ENCODE measurements at regions not wholly inside any gene's neighbourhood (a gene's known extent, or its start where the extent isn't known, plus 50 kb on each side); places are given as distances from the start of the nearest gene placed in this dataset.

DNA sequence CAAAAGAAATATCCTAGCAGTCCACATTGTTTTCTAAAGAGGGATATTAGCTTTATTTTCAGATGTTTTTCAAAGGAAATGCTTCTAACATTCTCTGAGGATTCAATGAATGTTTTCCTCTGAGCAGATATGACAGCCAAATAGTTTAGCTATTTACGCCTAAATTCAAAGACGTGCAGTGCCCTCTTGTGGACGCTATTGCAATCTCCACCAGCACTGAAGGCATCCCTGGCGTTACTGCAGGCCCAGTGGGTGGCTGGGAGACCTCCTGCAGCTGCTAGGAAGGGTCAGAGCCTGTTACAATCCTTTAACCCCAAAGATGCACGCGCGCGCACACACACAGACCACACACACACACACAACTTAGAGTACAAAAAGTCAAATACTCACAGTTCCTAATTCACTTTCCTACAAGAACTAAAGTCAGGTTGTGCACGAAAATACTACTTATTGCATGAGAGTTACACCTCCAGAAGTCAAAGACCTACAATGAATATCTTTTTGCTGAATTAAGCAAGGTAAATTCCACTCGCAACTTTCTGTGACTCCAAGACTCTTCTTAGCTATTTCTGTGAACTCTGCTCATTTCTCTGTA, 589.3 kb upstream of the TMEM132C start:
- H4K20me1 ChIP-seq (ENCODE audit: control insufficient read depth, insufficient read depth, insufficient read length) = no peaks in the 10 kb centered on the region
- no peak overlapping the region for H3K4me2 ChIP-seq (ENCODE audit: insufficient read depth, insufficient read length, low read length)
- no peak overlapping the region for H3K9ac ChIP-seq (ENCODE audit: extremely low read depth, insufficient read length, low read length)
- H3K4me1 ChIP-seq (ENCODE audit: insufficient read depth, low read length) = no peaks in the 10 kb centered on the region
- no peak overlapping the region for H3K23ac ChIP-seq (ENCODE audit: insufficient read length, low read depth, low read length)
- Mint-ChIP-seq H3K9me3 (no peaks in the 10 kb centered on the region), H3K36me3 (ENCODE audit: insufficient read depth in 1 of 3, low read depth in 3 of 3) (no peaks in the 10 kb centered on the region), H3K27ac (no peak overlapping the region), H3K27me3 (ENCODE audit: low read depth) (peaks cover 10% of the 10 kb centered on the region), H3K4me3 (no peak overlapping the region), H3K4me1 (peaks cover 14 to 21% of the 10 kb centered on the region in 2 experiments)
- no peak overlapping the region for H3K4ac ChIP-seq (ENCODE audit: low read depth, low read length)
- H2BK15ac ChIP-seq (ENCODE audit: low read depth, low read length) = no peak overlapping the region
- WGBS (ENCODE audit: extremely low coverage, insufficient read length, low lambda C conversion rate) = no CpG with 5 or more reads among the region's 10 CpGs
- no peak overlapping the region for H2BK12ac ChIP-seq (ENCODE audit: insufficient read length, low read depth, low read length)
- no peaks in the 10 kb centered on the region for H3K79me1 ChIP-seq (ENCODE audit: insufficient read depth, low read depth, low read length, poor library complexity, severe bottlenecking)
- H3K18ac ChIP-seq (ENCODE audit: insufficient read length, low read depth, low read length) = no peak overlapping the region
- no peak overlapping the region for H3T11ph ChIP-seq (ENCODE audit: low read length)
- H3K56ac ChIP-seq (ENCODE audit: insufficient read length, low read depth, low read length) = no peak overlapping the region
- H3K14ac ChIP-seq (ENCODE audit: insufficient read depth, low read length) = no peak overlapping the region
- no peaks in the 10 kb centered on the region for H3K27me3 ChIP-seq (ENCODE audit: insufficient read depth, low read length)
- H2AK5ac ChIP-seq (ENCODE audit: insufficient read length, low read length) = no peak overlapping the region
- no peak overlapping the region for H4K5ac ChIP-seq (ENCODE audit: insufficient read length, low read depth, low read length)
- no peak overlapping the region for H2BK20ac ChIP-seq (ENCODE audit: low read depth, low read length, poor library complexity, severe bottlenecking)
- TF ChIP-seq, protein P1, sequence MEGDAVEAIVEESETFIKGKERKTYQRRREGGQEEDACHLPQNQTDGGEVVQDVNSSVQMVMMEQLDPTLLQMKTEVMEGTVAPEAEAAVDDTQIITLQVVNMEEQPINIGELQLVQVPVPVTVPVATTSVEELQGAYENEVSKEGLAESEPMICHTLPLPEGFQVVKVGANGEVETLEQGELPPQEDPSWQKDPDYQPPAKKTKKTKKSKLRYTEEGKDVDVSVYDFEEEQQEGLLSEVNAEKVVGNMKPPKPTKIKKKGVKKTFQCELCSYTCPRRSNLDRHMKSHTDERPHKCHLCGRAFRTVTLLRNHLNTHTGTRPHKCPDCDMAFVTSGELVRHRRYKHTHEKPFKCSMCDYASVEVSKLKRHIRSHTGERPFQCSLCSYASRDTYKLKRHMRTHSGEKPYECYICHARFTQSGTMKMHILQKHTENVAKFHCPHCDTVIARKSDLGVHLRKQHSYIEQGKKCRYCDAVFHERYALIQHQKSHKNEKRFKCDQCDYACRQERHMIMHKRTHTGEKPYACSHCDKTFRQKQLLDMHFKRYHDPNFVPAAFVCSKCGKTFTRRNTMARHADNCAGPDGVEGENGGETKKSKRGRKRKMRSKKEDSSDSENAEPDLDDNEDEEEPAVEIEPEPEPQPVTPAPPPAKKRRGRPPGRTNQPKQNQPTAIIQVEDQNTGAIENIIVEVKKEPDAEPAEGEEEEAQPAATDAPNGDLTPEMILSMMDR (conservative IDR thresholded peaks at IDR 0.05) = peak; percentile 90
- DNase-seq = peak; percentile 87
- H2BK5ac ChIP-seq (ENCODE audit: insufficient read length, low read length) = no peak overlapping the region
- H3K23me2 ChIP-seq (ENCODE audit: insufficient read length, low read depth, low read length, poor library complexity, severe bottlenecking) = no peaks in the 10 kb centered on the region
- H3K79me2 ChIP-seq (ENCODE audit: insufficient read depth, low read length) = no peaks in the 10 kb centered on the region
- no peak overlapping the region for H2AFZ ChIP-seq (ENCODE audit: low read length)
- no peak overlapping the region for H4K91ac ChIP-seq (ENCODE audit: insufficient read length, low read depth, low read length)
- no peak overlapping the region for H4K8ac ChIP-seq (replicated peaks; ENCODE audit: insufficient read length, low read depth, low read length)
- no peaks in the 10 kb centered on the region for H3K9me3 ChIP-seq (ENCODE audit: control insufficient read depth, low read depth, low read length)
- H3K27ac ChIP-seq (ENCODE audit: insufficient read length, low read depth, low read length) = no peak overlapping the region
- H2BK120ac ChIP-seq (ENCODE audit: low read depth, low read length, poor library complexity, severe bottlenecking) = no peak overlapping the region

Measured in H9 (cell line).